Naive B cell (primary cell): ENCODE measurements at regions not wholly inside any gene's neighbourhood (a gene's known extent, or its start where the extent isn't known, plus 50 kb on each side); places are given as distances from the start of the nearest gene placed in this dataset.
"Not testable (repeated sequence)": the region's sequence is repeated elsewhere in the genome, so short reads cannot be mapped to it uniquely, and the experiment has no call there.

Experiments used
- ATAC-seq, 2 donors: fragments of 150-1000 bp; cut with Tn5 transposase; 2 replicates each; pipeline ENCODE4 v1.10.0; 2021; ENCODE audit warnings: low read depth in 2 of 2, mild to moderate bottlenecking in 2 of 2, moderate library complexity in 2 of 2
- DNase-seq: peaks from one replicate; pipeline ENCODE4 v3.0.0; 2022
- H3K27ac Mint-ChIP-seq, 6 donors: one replicate each; pipeline ENCODE4 v1.8.0; 2020 to 2022; ENCODE audit warnings: mild to moderate bottlenecking in 6 of 6, mixed read lengths in 6 of 6, moderate library complexity in 5 of 6, inconsistent platforms in 2 of 6
- H3K27me3 Mint-ChIP-seq, 3 donors: one replicate each; pipeline ENCODE4 v1.8.0; 2021 to 2022; ENCODE audit warnings: mixed read lengths in 3 of 3, mild to moderate bottlenecking in 1 of 3
- H3K36me3 Mint-ChIP-seq, 2 donors: one replicate each; pipeline ENCODE4 v1.8.0; 2020 to 2022; ENCODE audit warnings: mixed read lengths in 2 of 2, inconsistent platforms in 1 of 2, mild to moderate bottlenecking in 1 of 2
- H3K4me1 Mint-ChIP-seq, 3 donors: one replicate each; pipeline ENCODE4 v1.8.0; 2020 to 2022; ENCODE audit warnings: mixed read lengths in 3 of 3, inconsistent platforms in 1 of 3, mild to moderate bottlenecking in 1 of 3, moderate library complexity in 1 of 3
- H3K4me3 Mint-ChIP-seq, 8 donors: one replicate each; pipeline ENCODE4 v1.8.0; 2020 to 2022; ENCODE audit warnings: mild to moderate bottlenecking in 8 of 8, mixed read lengths in 8 of 8, moderate library complexity in 8 of 8, inconsistent platforms in 2 of 8
- H3K9me3 Mint-ChIP-seq, 7 donors: one replicate each; pipeline ENCODE4 v1.8.0; 2020 to 2022; ENCODE audit warnings: mixed read lengths in 7 of 7, mild to moderate bottlenecking in 5 of 7, inconsistent platforms in 2 of 7, moderate library complexity in 1 of 7

DNA sequence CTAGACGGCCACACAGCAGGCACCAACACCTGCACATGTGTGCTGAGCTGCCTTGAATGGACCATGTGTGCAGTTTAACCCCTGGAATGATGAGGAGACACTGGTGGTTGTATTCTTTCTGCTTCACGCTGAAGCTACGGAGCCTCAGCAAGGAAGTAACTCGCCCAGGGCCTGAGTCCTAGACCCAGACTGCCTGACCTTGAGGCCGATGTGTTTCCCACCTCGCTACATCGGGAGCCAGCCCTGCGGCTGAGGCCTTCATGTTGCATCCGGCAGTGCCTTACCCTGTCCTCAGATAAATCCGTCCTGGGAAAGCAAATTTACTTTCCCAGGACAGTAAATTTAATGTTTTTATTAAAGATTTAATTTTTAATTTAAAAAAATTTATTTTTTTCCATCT lies 110.0 kb upstream of the MTHFD1L start:
- Mint-ChIP-seq H3K4me3 (no peak overlapping the region), H3K27ac (no peak overlapping the region), H3K27me3 (no peaks in the 10 kb centered on the region), H3K9me3 (peaks cover 0 to 3% (median 0%) of the 10 kb centered on the region in 7 donors), H3K4me1 (peaks cover 26 to 52% (median 51%) of the 10 kb centered on the region in 3 donors), H3K36me3 (peaks cover 9 to 15% of the 10 kb centered on the region in 2 donors)
- no peak for ATAC-seq
- no peak for DNase-seq

DNA sequence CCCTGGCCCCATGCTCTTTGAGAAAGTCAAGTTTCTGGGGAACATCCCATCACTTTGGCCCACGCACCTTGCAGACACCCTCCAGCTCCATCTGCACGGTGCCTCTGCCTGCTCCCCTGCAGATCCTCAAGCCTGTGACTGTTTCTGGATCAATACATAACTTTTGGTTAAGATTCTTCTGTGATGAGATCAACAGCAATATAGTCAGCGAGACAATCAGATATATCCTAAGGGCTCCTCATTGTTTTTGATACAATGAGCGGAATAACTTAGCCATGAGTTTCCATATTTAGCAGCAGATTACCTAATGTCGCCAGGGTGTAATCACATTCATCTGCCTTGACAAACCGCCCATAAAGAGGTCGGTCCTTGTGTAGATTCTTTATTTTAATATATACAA lies 109.3 kb upstream of the MTHFD1L start:
- DNase-seq (no peak), ATAC-seq (no peak)
- peak overlapping the region in 4 of 6 donors; percentile 34 to 96 (median 71) for H3K27ac Mint-ChIP-seq
- H3K36me3 Mint-ChIP-seq = peaks cover 9 to 15% of the 10 kb centered on the region in 2 donors
- peaks cover 26 to 53% (median 52%) of the 10 kb centered on the region in 3 donors for H3K4me1 Mint-ChIP-seq
- no peak overlapping the region for H3K4me3 Mint-ChIP-seq
- no peaks in the 10 kb centered on the region for H3K27me3 Mint-ChIP-seq
- H3K9me3 Mint-ChIP-seq = peaks cover 0 to 3% (median 0%) of the 10 kb centered on the region in 7 donors

DNA sequence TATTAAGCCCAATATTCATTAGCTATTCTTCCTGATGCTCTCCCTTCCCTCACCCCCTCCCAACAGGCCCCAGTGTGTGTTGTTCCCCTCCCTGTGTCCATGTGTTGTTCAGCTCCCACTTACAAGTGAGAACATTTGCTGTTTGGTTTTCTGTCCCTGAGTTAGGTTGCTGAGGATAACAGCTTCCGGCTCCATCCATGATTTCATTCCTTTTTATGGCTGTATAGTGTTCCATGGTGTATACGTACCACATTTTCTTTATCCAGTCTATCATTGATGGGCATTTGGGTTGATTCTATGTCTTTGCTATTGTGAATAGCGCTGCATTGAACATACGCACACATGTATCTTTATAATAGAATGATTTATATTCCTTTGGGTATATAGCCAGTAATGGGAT lies 107.7 kb upstream of the MTHFD1L start:
- Mint-ChIP-seq H3K27ac (peak overlapping the region in 3 of 6 donors; percentile 26 to 82 (median 80)), H3K36me3 (peaks cover 15 to 20% of the 10 kb centered on the region in 2 donors), H3K4me1 (peaks cover 30 to 58% (median 57%) of the 10 kb centered on the region in 3 donors)
- H3K27me3 Mint-ChIP-seq, DNase-seq, ATAC-seq, H3K9me3 Mint-ChIP-seq, H3K4me3 Mint-ChIP-seq: not testable (repeated sequence)

DNA sequence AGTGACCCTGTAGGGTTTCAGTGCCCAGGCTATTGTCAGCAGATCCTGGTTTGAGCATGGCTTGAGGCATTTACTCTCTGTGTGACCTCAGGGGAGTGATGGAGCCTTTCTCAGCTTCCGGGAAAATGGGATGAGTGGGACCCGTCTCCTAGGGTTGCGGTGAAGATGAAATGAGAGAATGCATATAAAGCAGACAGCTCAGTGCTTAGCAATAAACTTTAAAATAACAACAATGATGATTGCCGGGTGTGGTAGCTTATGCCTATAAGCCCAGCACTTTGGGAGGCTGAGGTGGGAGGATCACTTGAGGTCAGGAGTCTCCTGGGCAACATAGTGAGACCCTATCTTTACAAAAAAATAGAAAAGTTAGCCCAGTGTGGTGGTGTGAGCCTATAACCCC lies 106.0 kb upstream of the MTHFD1L start:
- H3K36me3 Mint-ChIP-seq = peaks cover 14 to 15% of the 10 kb centered on the region in 2 donors
- peaks cover 31 to 65% (median 57%) of the 10 kb centered on the region in 3 donors for H3K4me1 Mint-ChIP-seq
- DNase-seq (no peak), ATAC-seq (no peak)
- peak overlapping the region in 5 of 6 donors; percentile 36 to 93 (median 75) for H3K27ac Mint-ChIP-seq
- H3K27me3 Mint-ChIP-seq = no peaks in the 10 kb centered on the region
- H3K9me3 Mint-ChIP-seq = peaks cover 0 to 3% (median 0%) of the 10 kb centered on the region in 7 donors
- no peak overlapping the region for H3K4me3 Mint-ChIP-seq

DNA sequence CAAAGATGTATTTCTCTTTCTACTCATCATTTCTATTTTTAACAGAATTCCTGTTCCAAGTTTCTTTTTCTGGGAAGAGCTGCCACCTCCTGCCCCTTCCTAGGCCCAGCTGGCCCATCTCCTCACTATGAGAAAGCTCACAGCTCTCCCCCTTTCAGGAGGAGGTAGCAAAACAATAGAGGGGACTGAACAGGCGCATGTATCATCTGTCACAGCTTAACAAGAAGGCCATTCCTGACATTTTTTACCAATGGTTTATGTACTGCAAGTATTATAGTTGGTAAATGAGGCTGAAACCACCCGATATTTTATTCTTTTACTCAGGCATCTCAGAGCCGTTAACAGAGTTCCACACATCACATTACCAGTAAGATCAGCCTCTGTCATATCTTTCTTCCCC lies 103.7 kb upstream of the MTHFD1L start:
- peaks cover 49 to 84% (median 69%) of the 10 kb centered on the region in 3 donors for H3K4me1 Mint-ChIP-seq
- peak overlapping the region in 4 of 6 donors; percentile 21 to 82 (median 54) for H3K27ac Mint-ChIP-seq
- peaks cover 15 to 18% of the 10 kb centered on the region in 2 donors for H3K36me3 Mint-ChIP-seq
- no peaks in the 10 kb centered on the region for H3K27me3 Mint-ChIP-seq
- DNase-seq (no peak), ATAC-seq (no peak)
- peaks cover 0 to 3% (median 0%) of the 10 kb centered on the region in 7 donors for H3K9me3 Mint-ChIP-seq
- no peak overlapping the region for H3K4me3 Mint-ChIP-seq

DNA sequence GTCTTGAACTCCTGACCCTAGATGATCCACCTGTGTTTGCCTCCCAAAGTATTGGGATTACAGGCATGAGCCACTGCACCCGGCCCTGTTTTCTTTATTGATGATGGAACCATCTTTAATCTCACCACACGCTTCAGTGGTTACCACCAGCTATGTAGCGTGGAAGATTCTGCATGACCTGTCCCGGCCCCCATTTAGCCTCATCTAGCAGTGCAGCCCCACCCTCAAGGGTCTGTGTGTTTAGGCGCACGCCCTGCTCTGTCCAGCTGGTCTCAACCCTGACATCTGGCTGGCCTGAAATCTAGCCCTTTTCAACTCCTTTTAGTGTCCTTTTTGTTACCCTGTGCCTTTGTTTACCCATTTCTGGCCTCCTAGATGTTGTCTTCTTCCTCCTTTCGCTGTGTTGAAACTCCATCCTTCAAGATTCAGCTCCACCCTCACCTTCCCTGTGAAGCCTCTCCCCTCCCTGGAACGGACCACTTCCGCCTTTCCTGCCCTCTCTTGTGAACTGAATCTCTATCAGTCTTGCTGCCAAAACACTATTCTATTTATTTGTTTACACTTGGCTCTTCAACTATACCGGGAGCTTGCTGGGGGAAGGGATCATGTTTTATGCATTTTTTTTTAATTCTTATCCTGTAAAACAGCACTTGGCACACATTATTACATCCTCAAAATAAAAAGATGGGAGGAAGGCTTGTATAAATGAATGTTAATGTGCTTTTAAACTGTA lies 101.0 kb upstream of the MTHFD1L start:
- ATAC-seq (no peak), DNase-seq (no peak)
- Mint-ChIP-seq H3K27me3 (no peaks in the 10 kb centered on the region), H3K27ac (peak overlapping the region; percentile 1 to 98 (median 94)), H3K4me1 (peaks cover 47 to 74% (median 62%) of the 10 kb centered on the region in 3 donors), H3K4me3 (peak overlapping the region in 7 of 8 donors; percentile 24 to 89 (median 82)), H3K9me3 (no peaks in the 10 kb centered on the region), H3K36me3 (peaks cover 5 to 20% of the 10 kb centered on the region in 2 donors)

DNA sequence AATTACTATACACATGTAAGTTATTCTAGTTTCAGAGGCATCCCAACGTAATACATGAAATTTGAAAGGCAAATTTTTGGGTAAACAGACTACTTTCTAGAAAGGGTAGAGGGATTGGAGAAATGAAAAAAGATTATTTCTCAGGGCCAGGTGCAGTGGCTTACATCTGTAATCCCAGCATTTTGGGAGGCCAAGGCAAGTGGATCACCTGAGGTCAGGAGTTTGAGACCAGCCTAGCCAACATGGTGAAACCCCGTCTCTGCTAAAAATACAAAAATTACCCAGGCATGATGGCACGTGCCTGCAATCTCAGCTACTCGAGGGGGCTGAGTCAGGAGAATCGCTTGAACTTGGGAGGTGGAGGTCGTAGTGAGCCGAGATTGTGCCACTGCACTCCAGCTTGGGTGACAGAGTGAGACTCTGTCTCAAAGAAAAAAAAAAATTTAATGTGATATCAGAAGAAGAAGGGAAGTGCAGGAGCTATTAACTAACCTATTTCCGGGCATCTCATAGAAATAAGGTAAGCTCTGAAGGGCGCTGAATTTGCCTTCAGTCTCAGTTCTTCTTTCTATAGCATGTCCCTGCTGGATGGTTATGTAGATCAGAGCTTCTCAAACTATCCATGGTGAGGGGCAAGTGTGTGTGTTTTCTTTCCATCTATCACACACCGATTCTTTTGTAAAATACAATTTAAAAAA lies 100.3 kb upstream of the MTHFD1L start:
- Mint-ChIP-seq H3K36me3 (peaks cover 12 to 27% of the 10 kb centered on the region in 2 donors), H3K27me3 (no peaks in the 10 kb centered on the region), H3K27ac (peak overlapping the region in 5 of 6 donors; percentile 92 to 98 (median 96)), H3K4me1 (peaks cover 47 to 69% (median 54%) of the 10 kb centered on the region in 3 donors), H3K4me3 (peak overlapping the region in 7 of 8 donors; percentile 44 to 89 (median 82)), H3K9me3 (no peaks in the 10 kb centered on the region)
- peak; percentile 71 for DNase-seq
- peak; percentile 97 for ATAC-seq

DNA sequence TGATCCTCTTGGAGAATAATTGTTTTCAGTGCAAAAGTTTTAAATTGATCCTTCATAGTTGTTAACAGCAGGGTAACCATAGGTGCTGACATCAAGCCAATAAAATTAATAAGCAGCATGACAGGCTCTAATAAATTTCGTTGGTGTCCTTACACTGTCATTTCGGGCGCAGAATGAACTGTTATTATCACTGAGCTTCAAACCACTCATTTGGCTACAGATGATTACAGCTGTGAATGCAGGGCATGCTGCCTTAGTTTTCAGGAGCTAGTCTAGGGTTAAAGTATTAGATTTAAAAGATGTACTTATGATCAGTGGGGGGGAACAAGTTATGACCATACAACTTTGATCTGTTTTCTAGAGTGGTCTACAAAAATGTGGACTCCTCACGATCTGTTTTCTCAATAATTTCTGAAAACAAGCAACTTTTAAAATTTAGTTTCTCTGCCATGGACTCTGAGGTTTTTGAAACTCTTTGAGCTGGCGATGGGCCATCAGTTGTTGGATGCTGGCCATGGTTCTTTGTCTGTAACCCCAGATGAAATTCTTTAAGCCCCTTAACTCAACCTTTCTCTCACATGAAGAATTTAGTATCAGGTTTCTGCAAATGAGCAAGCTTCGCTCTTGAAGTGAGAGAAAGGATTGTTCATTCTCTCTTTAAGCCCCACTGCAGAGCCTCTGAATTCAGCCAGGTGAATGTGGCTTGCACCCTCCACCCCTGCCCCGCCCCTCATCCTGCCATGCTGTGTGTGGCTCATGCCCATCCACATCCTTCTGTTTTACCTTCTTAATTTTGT lies 99.1 kb upstream of the MTHFD1L start:
- H3K36me3 Mint-ChIP-seq = peaks cover 16 to 30% of the 10 kb centered on the region in 2 donors
- peak overlapping the region in 1 of 8 donors; percentile 64 for H3K4me3 Mint-ChIP-seq
- DNase-seq = no peak
- peaks cover 47 to 63% (median 52%) of the 10 kb centered on the region in 3 donors for H3K4me1 Mint-ChIP-seq
- H3K9me3 Mint-ChIP-seq = no peaks in the 10 kb centered on the region
- no peak for ATAC-seq
- peak overlapping the region in 3 of 6 donors; percentile 64 to 92 (median 71) for H3K27ac Mint-ChIP-seq
- no peaks in the 10 kb centered on the region for H3K27me3 Mint-ChIP-seq

DNA sequence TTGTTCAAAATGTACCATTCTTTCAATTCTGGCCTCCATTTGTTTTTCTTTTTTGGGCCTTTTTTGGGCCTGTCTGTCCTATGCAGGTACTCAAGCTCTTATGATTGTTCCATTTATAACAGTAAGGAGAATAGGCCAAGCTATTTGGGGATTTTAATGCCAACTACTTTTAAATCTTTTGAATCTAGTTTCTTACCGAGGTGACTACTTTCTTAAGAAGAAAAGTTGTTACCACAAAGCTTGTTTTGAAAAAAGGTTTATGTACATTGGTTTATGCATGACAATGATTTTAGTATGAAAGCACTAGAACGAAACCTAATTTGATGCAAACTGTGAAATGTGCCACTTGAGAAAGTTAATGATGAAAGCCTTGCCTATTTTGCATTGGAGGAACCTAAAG lies 98.3 kb upstream of the MTHFD1L start:
- no peak for ATAC-seq
- Mint-ChIP-seq H3K36me3 (peaks cover 16 to 25% of the 10 kb centered on the region in 2 donors), H3K9me3 (no peaks in the 10 kb centered on the region), H3K4me3 (no peak overlapping the region), H3K27ac (peak overlapping the region in 3 of 6 donors; percentile 64 to 73 (median 69)), H3K27me3 (no peaks in the 10 kb centered on the region), H3K4me1 (peaks cover 42 to 59% (median 46%) of the 10 kb centered on the region in 3 donors)
- no peak for DNase-seq

DNA sequence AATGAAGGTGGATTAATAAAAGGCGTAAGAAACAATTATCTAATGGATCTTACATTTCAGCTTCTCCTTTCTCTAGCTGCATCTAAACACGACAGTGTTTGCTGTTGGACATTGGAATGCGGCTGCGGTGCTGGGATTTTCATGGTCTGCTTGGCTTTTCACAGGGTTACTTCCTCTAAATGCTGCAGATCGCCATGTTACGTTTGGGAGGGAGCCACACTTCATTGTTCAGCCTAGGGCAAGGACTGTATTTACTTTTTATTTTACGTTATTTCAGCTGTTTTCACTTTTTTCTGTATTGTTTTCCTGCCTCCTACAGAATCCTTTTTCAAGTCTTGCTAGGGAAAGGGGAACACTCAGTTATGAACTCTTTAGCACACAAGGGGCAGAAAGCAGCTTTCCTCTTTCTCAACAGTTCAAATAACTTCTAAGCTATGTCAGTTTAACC lies 97.9 kb upstream of the MTHFD1L start:
- H3K4me1 Mint-ChIP-seq = peaks cover 40 to 55% (median 42%) of the 10 kb centered on the region in 3 donors
- no peak for ATAC-seq
- peak overlapping the region in 4 of 6 donors; percentile 47 to 91 (median 68) for H3K27ac Mint-ChIP-seq

DNA sequence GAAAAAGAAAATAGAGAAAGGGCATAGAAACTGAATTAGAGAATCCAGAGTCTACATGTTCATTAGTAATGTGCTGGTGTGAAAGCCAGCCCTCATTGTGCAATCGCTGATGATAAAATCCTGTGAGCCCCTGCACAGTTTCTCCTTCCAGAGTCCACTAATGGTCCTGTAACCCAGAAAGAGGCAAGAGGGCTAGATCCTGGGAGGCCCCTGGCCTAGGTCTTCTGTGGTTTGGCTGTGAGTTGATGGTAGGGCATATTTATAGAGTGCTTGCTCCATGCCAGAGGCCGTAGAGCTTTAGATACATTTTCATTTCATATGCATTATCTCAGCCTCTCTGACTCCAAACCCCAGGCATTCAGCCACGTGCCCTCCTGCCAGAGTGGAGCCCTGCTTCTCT lies 94.9 kb upstream of the MTHFD1L start:
- Mint-ChIP-seq H3K9me3 (peaks cover 0 to 26% (median 11%) of the 10 kb centered on the region in 7 donors), H3K27me3 (no peaks in the 10 kb centered on the region), H3K27ac (peak overlapping the region in 3 of 6 donors; percentile 1 to 41 (median 34)), H3K36me3 (peaks cover 30 to 40% of the 10 kb centered on the region in 2 donors), H3K4me3 (no peak overlapping the region), H3K4me1 (peaks cover 27 to 30% (median 30%) of the 10 kb centered on the region in 3 donors)
- ATAC-seq (no peak), DNase-seq (no peak)

More for the DNA sequence above, 97.9 kb upstream of the MTHFD1L start:
- H3K36me3 Mint-ChIP-seq = peaks cover 15 to 24% of the 10 kb centered on the region in 2 donors
- no peak for DNase-seq
- H3K9me3 Mint-ChIP-seq = peaks cover 0 to 2% (median 0%) of the 10 kb centered on the region in 7 donors
- no peaks in the 10 kb centered on the region for H3K27me3 Mint-ChIP-seq
- H3K4me3 Mint-ChIP-seq = no peak overlapping the region

DNA sequence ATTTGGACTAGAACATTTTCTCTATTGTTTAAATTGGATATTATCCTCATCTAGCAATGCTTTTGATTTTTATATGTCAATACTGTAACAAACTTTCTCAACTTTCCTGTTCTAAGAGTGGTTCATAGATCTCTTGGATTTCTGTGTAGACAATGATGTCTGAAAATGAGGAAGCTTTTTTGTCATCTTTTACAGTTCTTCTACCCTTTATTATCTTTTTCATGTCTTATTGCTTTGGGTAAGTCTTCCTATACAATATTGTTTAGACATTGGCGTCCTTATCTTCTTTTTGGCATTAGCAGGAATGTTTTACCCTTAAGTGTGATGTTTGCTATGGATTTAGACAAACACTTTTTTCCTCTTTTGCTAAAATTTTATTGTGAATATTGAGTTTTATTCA lies 91.5 kb upstream of the MTHFD1L start:
- Mint-ChIP-seq H3K4me3 (no peak overlapping the region), H3K36me3 (peaks cover 46 to 52% of the 10 kb centered on the region in 2 donors), H3K9me3 (peaks cover 0 to 30% (median 11%) of the 10 kb centered on the region in 7 donors), H3K27ac (peak overlapping the region in 2 of 6 donors; percentile 5 to 37), H3K27me3 (no peaks in the 10 kb centered on the region), H3K4me1 (peaks cover 14 to 22% (median 22%) of the 10 kb centered on the region in 3 donors)
- DNase-seq (no peak), ATAC-seq (no peak)
